ENCODE measurements at regions not wholly inside any gene's neighbourhood (a gene's known extent, or its start where the extent isn't known, plus 50 kb on each side); places are given as distances from the start of the nearest gene placed in this dataset.

GRCh38 chr2:6685447-6685846 is 180.3 kb downstream of the CMPK2 start:
- H3K9me3 ChIP-seq (ENCODE audit: insufficient read depth, low read depth, low read length) = peaks cover 7% of the 10 kb centered on the region
- no peaks in the 10 kb centered on the region for H3K79me2 ChIP-seq (ENCODE audit: insufficient read depth, low read length)
- H3K27me3 ChIP-seq (ENCODE audit: insufficient read depth, low read length) = no peaks in the 10 kb centered on the region
- H3K4me3 ChIP-seq (ENCODE audit: insufficient read depth, low read depth, low read length) = no peak overlapping the region
- H2AFZ ChIP-seq (ENCODE audit: low read depth, low read length) = no peak overlapping the region
- TF ChIP-seq EZH2 (IDR thresholded peaks at IDR 0.05; ENCODE audit: insufficient read depth, low read length) (no peak), CTCF (IDR thresholded peaks at IDR 0.05; ENCODE audit: insufficient read depth, low read depth, low read length) (no peak)
- H3K4me1 ChIP-seq (ENCODE audit: insufficient read depth, low read length) = no peaks in the 10 kb centered on the region
- H3K27ac ChIP-seq (ENCODE audit: low read depth, low read length) = no peak overlapping the region
- FAIRE-seq = no peak
- H3K36me3 Mint-ChIP-seq (ENCODE audit: low read depth, unreplicated experiment) = no peaks in the 10 kb centered on the region
- no peaks in the 10 kb centered on the region for H3K36me3 ChIP-seq (ENCODE audit: insufficient read depth, low read length)
- no peak overlapping the region for H3K4me3 Mint-ChIP-seq (ENCODE audit: unreplicated experiment)
- H3K4me1 Mint-ChIP-seq (ENCODE audit: low read depth, unreplicated experiment) = no peaks in the 10 kb centered on the region
- no peak overlapping the region for H3K27ac Mint-ChIP-seq (ENCODE audit: unreplicated experiment)
- no peak overlapping the region for H3K9ac ChIP-seq (ENCODE audit: low read length)
- H3K4me2 ChIP-seq (ENCODE audit: low read length) = no peak overlapping the region
- H3K9me3 Mint-ChIP-seq (ENCODE audit: unreplicated experiment) = peaks cover 7% of the 10 kb centered on the region
- no peaks in the 10 kb centered on the region for H4K20me1 ChIP-seq (ENCODE audit: insufficient read depth, low read length)
- no peaks in the 10 kb centered on the region for H3K27me3 Mint-ChIP-seq (ENCODE audit: low read depth, unreplicated experiment)
- DNase-seq (ENCODE audit: low read depth) = no peak

GRCh38 chr2:6692056-6692455 is 173.7 kb downstream of the CMPK2 start:
- H3K27ac ChIP-seq (ENCODE audit: low read depth, low read length) = no peak overlapping the region
- no peak overlapping the region for H3K4me3 ChIP-seq (ENCODE audit: insufficient read depth, low read depth, low read length)
- Mint-ChIP-seq H3K36me3 (ENCODE audit: low read depth, unreplicated experiment) (no peaks in the 10 kb centered on the region), H3K27ac (ENCODE audit: unreplicated experiment) (no peak overlapping the region), H3K9me3 (ENCODE audit: unreplicated experiment) (peaks cover 5% of the 10 kb centered on the region), H3K4me3 (ENCODE audit: unreplicated experiment) (no peak overlapping the region), H3K4me1 (ENCODE audit: low read depth, unreplicated experiment) (no peaks in the 10 kb centered on the region), H3K27me3 (ENCODE audit: low read depth, unreplicated experiment) (no peaks in the 10 kb centered on the region)
- no peaks in the 10 kb centered on the region for H3K27me3 ChIP-seq (ENCODE audit: insufficient read depth, low read length)
- no peaks in the 10 kb centered on the region for H3K36me3 ChIP-seq (ENCODE audit: insufficient read depth, low read length)
- no peak overlapping the region for H3K9ac ChIP-seq (ENCODE audit: low read length)
- DNase-seq (ENCODE audit: low read depth) (no peak), FAIRE-seq (no peak)
- no peaks in the 10 kb centered on the region for H4K20me1 ChIP-seq (ENCODE audit: insufficient read depth, low read length)
- no peaks in the 10 kb centered on the region for H3K79me2 ChIP-seq (ENCODE audit: insufficient read depth, low read length)
- no peaks in the 10 kb centered on the region for H3K4me1 ChIP-seq (ENCODE audit: insufficient read depth, low read length)
- H3K4me2 ChIP-seq (ENCODE audit: low read length) = no peak overlapping the region
- H2AFZ ChIP-seq (ENCODE audit: low read depth, low read length) = no peak overlapping the region
- TF ChIP-seq EZH2 (IDR thresholded peaks at IDR 0.05; ENCODE audit: insufficient read depth, low read length) (no peak), CTCF (IDR thresholded peaks at IDR 0.05; ENCODE audit: insufficient read depth, low read depth, low read length) (no peak)
- H3K9me3 ChIP-seq (ENCODE audit: insufficient read depth, low read depth, low read length) = no peaks in the 10 kb centered on the region

- H3K27me3 ChIP-seq (ENCODE audit: insufficient read depth, low read length) = no peaks in the 10 kb centered on the region
- no peak overlapping the region for H3K27ac ChIP-seq (ENCODE audit: low read depth, low read length)
- no peak overlapping the region for H3K4me2 ChIP-seq (ENCODE audit: low read length)
- Mint-ChIP-seq H3K4me3 (ENCODE audit: unreplicated experiment) (no peak overlapping the region), H3K36me3 (ENCODE audit: low read depth, unreplicated experiment) (no peaks in the 10 kb centered on the region), H3K27me3 (ENCODE audit: low read depth, unreplicated experiment) (no peaks in the 10 kb centered on the region), H3K27ac (ENCODE audit: unreplicated experiment) (no peak overlapping the region), H3K9me3 (ENCODE audit: unreplicated experiment) (no peaks in the 10 kb centered on the region), H3K4me1 (ENCODE audit: low read depth, unreplicated experiment) (no peaks in the 10 kb centered on the region)
- no peaks in the 10 kb centered on the region for H4K20me1 ChIP-seq (ENCODE audit: insufficient read depth, low read length)
- H3K9ac ChIP-seq (ENCODE audit: low read length) = no peak overlapping the region
- H3K36me3 ChIP-seq (ENCODE audit: insufficient read depth, low read length) = no peaks in the 10 kb centered on the region
- H2AFZ ChIP-seq (ENCODE audit: low read depth, low read length) = no peak overlapping the region
- H3K79me2 ChIP-seq (ENCODE audit: insufficient read depth, low read length) = no peaks in the 10 kb centered on the region
- no peaks in the 10 kb centered on the region for H3K4me1 ChIP-seq (ENCODE audit: insufficient read depth, low read length)
- no peak overlapping the region for H3K4me3 ChIP-seq (ENCODE audit: insufficient read depth, low read depth, low read length)
- TF ChIP-seq CTCF (IDR thresholded peaks at IDR 0.05; ENCODE audit: insufficient read depth, low read depth, low read length) (no peak), EZH2 (IDR thresholded peaks at IDR 0.05; ENCODE audit: insufficient read depth, low read length) (no peak)
- H3K9me3 ChIP-seq (ENCODE audit: insufficient read depth, low read depth, low read length) = no peaks in the 10 kb centered on the region
- FAIRE-seq (no peak), DNase-seq (ENCODE audit: low read depth) (no peak)
Measured at GRCh38 chr2:6692819-6693218, 172.9 kb downstream of the CMPK2 start.
